ENCODE measurements at regions not wholly inside any gene's neighbourhood (a gene's known extent, or its start where the extent isn't known, plus 50 kb on each side); places are given as distances from the start of the nearest gene placed in this dataset.

GRCh38 chr2:41759880-41760279, 287.9 kb upstream of the PKDCC start:
- H3K36me3 Mint-ChIP-seq (ENCODE audit: low read depth): no peaks in the 10 kb centered on the region

GRCh38 chr2:41763141-41763540, 284.7 kb upstream of the PKDCC start:
- TF ChIP-seq CTCF (IDR thresholded peaks at IDR 0.05): no peak
- Mint-ChIP-seq H3K36me3 (ENCODE audit: low read depth) (no peaks in the 10 kb centered on the region), H3K9me3 (no peaks in the 10 kb centered on the region), H3K27me3 (ENCODE audit: insufficient read depth) (peaks cover 4% of the 10 kb centered on the region; the same call in 1 of the 2 replicates), H3K4me1 (ENCODE audit: low read depth) (no peaks in the 10 kb centered on the region), H3K4me3 (no peak overlapping the region), H3K27ac (no peak overlapping the region)
- DNase-seq: no peak

More at GRCh38 chr2:41759880-41760279, 287.9 kb upstream of the PKDCC start:
- no peak overlapping the region for H3K27ac Mint-ChIP-seq
- H3K9me3 Mint-ChIP-seq: no peaks in the 10 kb centered on the region
- peaks cover 5% of the 10 kb centered on the region; the same call in 1 of the 2 replicates for H3K27me3 Mint-ChIP-seq (ENCODE audit: insufficient read depth)
- H3K4me1 Mint-ChIP-seq (ENCODE audit: low read depth): no peaks in the 10 kb centered on the region
- TF ChIP-seq CTCF (IDR thresholded peaks at IDR 0.05): no peak
- no peak for DNase-seq
- no peak overlapping the region for H3K4me3 Mint-ChIP-seq

GRCh38 chr2:41764131-41764530, 283.7 kb upstream of the PKDCC start:
- Mint-ChIP-seq H3K27ac (no peak overlapping the region), H3K27me3 (ENCODE audit: insufficient read depth) (peaks cover 4% of the 10 kb centered on the region; the same call in 1 of the 2 replicates), H3K4me3 (no peak overlapping the region), H3K9me3 (no peaks in the 10 kb centered on the region), H3K36me3 (ENCODE audit: low read depth) (no peaks in the 10 kb centered on the region), H3K4me1 (ENCODE audit: low read depth) (no peaks in the 10 kb centered on the region)
- DNase-seq: no peak
- TF ChIP-seq CTCF (IDR thresholded peaks at IDR 0.05): no peak

GRCh38 chr2:41764919-41765318, 282.9 kb upstream of the PKDCC start:
- H3K9me3 Mint-ChIP-seq: no peaks in the 10 kb centered on the region
- TF ChIP-seq CTCF (IDR thresholded peaks at IDR 0.05): no peak
- H3K27me3 Mint-ChIP-seq (ENCODE audit: insufficient read depth): peaks cover 9% of the 10 kb centered on the region
- H3K36me3 Mint-ChIP-seq (ENCODE audit: low read depth): no peaks in the 10 kb centered on the region
- H3K4me3 Mint-ChIP-seq: no peak overlapping the region
- no peaks in the 10 kb centered on the region for H3K4me1 Mint-ChIP-seq (ENCODE audit: low read depth)
- DNase-seq: no peak
- H3K27ac Mint-ChIP-seq: no peak overlapping the region

GRCh38 chr2:41768310-41768709, 279.5 kb upstream of the PKDCC start:
- Mint-ChIP-seq H3K36me3 (ENCODE audit: low read depth) (no peaks in the 10 kb centered on the region), H3K9me3 (no peaks in the 10 kb centered on the region), H3K27ac (no peak overlapping the region), H3K4me3 (no peak overlapping the region), H3K4me1 (ENCODE audit: low read depth) (no peaks in the 10 kb centered on the region), H3K27me3 (ENCODE audit: insufficient read depth) (peaks cover 9% of the 10 kb centered on the region)
- no peak for TF ChIP-seq CTCF (IDR thresholded peaks at IDR 0.05)
- no peak for DNase-seq

- no peaks in the 10 kb centered on the region for H3K36me3 Mint-ChIP-seq (ENCODE audit: low read depth)
- H3K27me3 Mint-ChIP-seq (ENCODE audit: insufficient read depth): peaks cover 12% of the 10 kb centered on the region
- no peak overlapping the region for H3K27ac Mint-ChIP-seq
Observed at GRCh38 chr2:41771710-41772109, 276.1 kb upstream of the PKDCC start.

More at GRCh38 chr2:41771710-41772109, 276.1 kb upstream of the PKDCC start:
- no peak overlapping the region for H3K4me3 Mint-ChIP-seq
- no peak for DNase-seq
- no peaks in the 10 kb centered on the region for H3K4me1 Mint-ChIP-seq (ENCODE audit: low read depth)
- no peak for TF ChIP-seq CTCF (IDR thresholded peaks at IDR 0.05)
- no peaks in the 10 kb centered on the region for H3K9me3 Mint-ChIP-seq

Measured in HFFc6 (cell line).